Aorta (tissue), 5 donors: ENCODE measurements at regions not wholly inside any gene's neighbourhood (a gene's known extent, or its start where the extent isn't known, plus 50 kb on each side); places are given as distances from the start of the nearest gene placed in this dataset.
"Not testable (repeated sequence)": the region's sequence is repeated elsewhere in the genome, so short reads cannot be mapped to it uniquely, and the experiment has no call there.

ENCODE experiments used
- ATAC-seq: fragments of 200-7000 bp; cut with Tn5 transposase; one replicate; pipeline ENCODE4 v1.9.1; 2022; ENCODE audit warnings: moderate library complexity; ENCODE audit not compliant: low FRiP score
- DNase-seq, 2 donors: peaks; one replicate each; pipeline ENCODE4 v3.0.0-alpha.2; 2020
- H3K27ac ChIP-seq, 2 donors: one replicate each; pipeline ENCODE4 v1.5.1; 2013; ENCODE audit warnings: low read length in 2 of 2, mild to moderate bottlenecking in 2 of 2, moderate library complexity in 2 of 2, control low read depth in 1 of 2, inconsistent platforms in 1 of 2, low read depth in 1 of 2
- H3K27me3 ChIP-seq, 2 donors: one replicate each; pipeline ENCODE4 v1.6.1; 2013; ENCODE audit warnings: control low read depth in 1 of 2, low read length in 1 of 2, mild to moderate bottlenecking in 1 of 2, moderate library complexity in 1 of 2; ENCODE audit not compliant: insufficient read depth in 2 of 2, control insufficient read depth in 1 of 2
- H3K36me3 ChIP-seq, 2 donors: one replicate each; pipeline ENCODE4 v1.6.1; 2013; ENCODE audit warnings: control low read depth in 1 of 2, low read length in 1 of 2, mild to moderate bottlenecking in 1 of 2; ENCODE audit not compliant: insufficient read depth in 2 of 2, control insufficient read depth in 1 of 2
- H3K4me1 ChIP-seq, 2 donors: one replicate each; pipeline ENCODE4 v1.6.1; 2013; ENCODE audit warnings: low read length in 2 of 2, control low read depth in 1 of 2, mild to moderate bottlenecking in 1 of 2, moderate library complexity in 1 of 2; ENCODE audit not compliant: insufficient read depth in 2 of 2, control insufficient read depth in 1 of 2
- H3K4me3 ChIP-seq, 2 donors: one replicate each; pipeline ENCODE4 v1.5.1; 2013; ENCODE audit warnings: low read length in 2 of 2, control low read depth in 1 of 2, mild to moderate bottlenecking in 1 of 2
- H3K9me3 ChIP-seq: one replicate; pipeline ENCODE4 v1.6.1; 2013; ENCODE audit warnings: mild to moderate bottlenecking, low read length; ENCODE audit not compliant: control insufficient read depth
- WGBS, 2 donors: extraction: QIAGEN DNeasy Blood & Tissue Kit; methylation state at CpG; one replicate each; pipeline ENCODE4 v1.1.7; 2013; 5-methylcytosine and 5-hydroxymethylcytosine counted together
- intact Hi-C, 2 donors: fragments of 100-400 bp; cut with DNase I; formaldehyde crosslinking; loops; one replicate each; pipeline versions ENCODE4 v1.14.2 to v1.15.0; 2022
- donor health status: healthy with polysubstance abuse.
- donor health status: Bipolar disorder and iron deficiency.
- donor health status: DM: no; HTN: no; CAD: no.
- donor health status: DM: no; HTN: no; CAD: no.
- donor health status: DM: yes; HTN: yes; CAD: no.

DNA sequence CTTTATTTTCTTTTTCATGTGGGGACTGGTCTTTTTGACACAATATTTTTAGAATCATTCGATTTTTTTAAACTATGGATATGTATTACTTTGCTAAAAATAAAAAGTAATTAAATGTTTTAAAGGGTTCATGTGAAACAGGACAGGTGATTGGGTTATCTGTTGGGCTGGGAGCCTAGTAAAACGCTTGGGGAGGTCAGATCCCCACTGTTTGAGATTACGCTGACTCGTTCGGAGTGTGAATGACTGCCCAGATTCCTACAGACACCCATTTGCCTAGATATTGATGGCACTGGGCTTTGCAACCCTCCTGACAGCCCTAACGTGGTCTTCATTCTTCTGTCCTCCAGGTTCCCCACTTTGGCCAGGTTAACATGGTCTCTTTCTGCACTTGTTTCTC is 62.9 kb upstream of the UBASH3B start:
- Histone ChIP-seq H3K27me3 (no peaks in the 10 kb centered on the region), H3K4me3 (no peak overlapping the region), H3K36me3 (no peaks in the 10 kb centered on the region), H3K27ac (no peak overlapping the region), H3K9me3 (no peaks in the 10 kb centered on the region), H3K4me1 (no peaks in the 10 kb centered on the region)
- intact Hi-C loops, result no loop called here
- no peak for DNase-seq
- ATAC-seq, result no peak
- WGBS, 2 donors, result 66% methylated on average over 6 of the region's 6 CpGs

DNA sequence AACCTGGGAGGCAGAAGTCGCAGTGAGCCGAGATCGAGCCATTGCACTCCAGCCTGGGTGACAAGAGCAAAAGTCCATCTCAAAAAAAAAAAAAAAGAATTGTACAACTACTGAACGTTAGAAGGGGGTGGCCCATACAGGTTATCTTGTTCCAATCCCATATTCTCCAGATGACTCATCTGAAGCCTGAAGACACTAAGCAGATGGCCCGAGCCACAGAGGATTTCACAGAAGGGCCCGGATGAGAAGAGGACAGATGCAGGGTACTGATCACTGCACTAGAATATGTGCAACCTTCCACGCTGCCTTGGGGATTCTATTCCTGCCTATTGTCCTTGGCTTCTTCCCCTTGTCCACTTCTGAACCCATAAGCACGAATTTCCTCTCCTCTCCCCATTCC is 70.9 kb upstream of the UBASH3B start:
- Histone ChIP-seq H3K27me3 (no peaks in the 10 kb centered on the region), H3K27ac (no peak overlapping the region), H3K9me3 (no peaks in the 10 kb centered on the region), H3K4me1 (no peaks in the 10 kb centered on the region), H3K36me3 (no peaks in the 10 kb centered on the region), H3K4me3 (no peak overlapping the region)
- intact Hi-C loops, result loop anchor here in 1 of 2 donors (10.0 kb wide), 1 partner anchor 270 kb away; no protein-coding TSS in a partner anchor
- ATAC-seq (no peak), DNase-seq (no peak)
- 76 to 89% methylated on average over 8 of the region's 8 CpGs for WGBS, 2 donors

GRCh38 chr11:122580071-122580470 is 75.5 kb upstream of the UBASH3B start:
- intact Hi-C loops, result loop anchor here in 1 of 2 donors (10.0 kb wide), 1 partner anchor 275 kb away; no protein-coding TSS in a partner anchor
- H3K4me3 ChIP-seq, H3K4me1 ChIP-seq, H3K27ac ChIP-seq, H3K27me3 ChIP-seq, H3K36me3 ChIP-seq, DNase-seq, H3K9me3 ChIP-seq, ATAC-seq: not testable (repeated sequence)
- 57% methylated on average over 13 of the region's 13 CpGs for WGBS, 2 donors

GRCh38 chr11:122578171-122578825 is 77.2 kb upstream of the UBASH3B start:
- no peaks in the 10 kb centered on the region for H3K9me3 ChIP-seq
- no peak overlapping the region for H3K4me3 ChIP-seq
- intact Hi-C loops, result no loop called here
- WGBS, 2 donors, result 80 to 82% methylated on average over 3 of the region's 3 CpGs
- H3K36me3 ChIP-seq, result no peaks in the 10 kb centered on the region
- H3K27me3 ChIP-seq, result no peaks in the 10 kb centered on the region
- no peak for DNase-seq
- no peaks in the 10 kb centered on the region for H3K4me1 ChIP-seq
- ATAC-seq, result no peak
- H3K27ac ChIP-seq, result no peak overlapping the region

- H3K4me3 ChIP-seq, result no peak overlapping the region
- ATAC-seq, result no peak
- intact Hi-C loops, result no loop called here
- whole genome bisulfite sequencing, 2 donors, result 85 to 91% methylated on average over 3 of the region's 3 CpGs
- H3K36me3 ChIP-seq, result no peaks in the 10 kb centered on the region
- no peaks in the 10 kb centered on the region for H3K4me1 ChIP-seq
- H3K27ac ChIP-seq, result no peak overlapping the region
- no peaks in the 10 kb centered on the region for H3K27me3 ChIP-seq
- no peak for DNase-seq
- no peaks in the 10 kb centered on the region for H3K9me3 ChIP-seq
Observed at GRCh38 chr11:122572592-122572991, 82.9 kb upstream of the UBASH3B start.

DNA sequence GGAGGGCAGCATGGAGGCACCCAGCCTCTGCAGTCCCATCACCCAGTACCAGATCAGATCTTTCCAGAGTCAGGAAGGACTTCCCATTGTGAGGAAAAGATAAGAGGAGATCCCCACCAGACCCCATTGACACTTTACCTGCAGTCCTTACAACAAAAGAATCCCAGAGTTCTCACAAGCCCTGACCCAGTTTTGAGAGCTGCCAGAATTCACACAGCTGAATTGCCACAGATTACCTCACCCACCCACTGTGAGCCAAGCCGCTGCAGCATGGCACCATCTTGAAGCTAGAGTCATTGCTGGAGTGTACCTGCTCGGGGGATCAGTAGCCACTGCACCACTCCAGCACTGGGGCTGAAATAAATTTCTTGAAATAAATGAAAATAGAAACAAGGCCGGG is 91.8 kb upstream of the UBASH3B start:
- DNase-seq (no peak), ATAC-seq (no peak)
- H3K36me3 ChIP-seq, result no peaks in the 10 kb centered on the region
- no peak overlapping the region for H3K4me3 ChIP-seq
- intact Hi-C loops, result no loop called here
- no peak overlapping the region for H3K27ac ChIP-seq
- H3K4me1 ChIP-seq, result no peaks in the 10 kb centered on the region
- H3K9me3 ChIP-seq, result no peaks in the 10 kb centered on the region
- no peaks in the 10 kb centered on the region for H3K27me3 ChIP-seq
- WGBS, 2 donors, result 87 to 89% methylated on average over 3 of the region's 3 CpGs

GRCh38 chr11:122559734-122560382 is 95.7 kb upstream of the UBASH3B start:
- WGBS, 2 donors, result 62 to 64% methylated on average over 9 of the region's 9 CpGs
- Histone ChIP-seq H3K36me3 (no peaks in the 10 kb centered on the region), H3K27ac (no peak overlapping the region), H3K9me3 (peaks cover 2% of the 10 kb centered on the region), H3K4me1 (no peaks in the 10 kb centered on the region), H3K4me3 (no peak overlapping the region), H3K27me3 (no peaks in the 10 kb centered on the region)
- intact Hi-C loops, result no loop called here
- ATAC-seq (no peak), DNase-seq (no peak)

DNA sequence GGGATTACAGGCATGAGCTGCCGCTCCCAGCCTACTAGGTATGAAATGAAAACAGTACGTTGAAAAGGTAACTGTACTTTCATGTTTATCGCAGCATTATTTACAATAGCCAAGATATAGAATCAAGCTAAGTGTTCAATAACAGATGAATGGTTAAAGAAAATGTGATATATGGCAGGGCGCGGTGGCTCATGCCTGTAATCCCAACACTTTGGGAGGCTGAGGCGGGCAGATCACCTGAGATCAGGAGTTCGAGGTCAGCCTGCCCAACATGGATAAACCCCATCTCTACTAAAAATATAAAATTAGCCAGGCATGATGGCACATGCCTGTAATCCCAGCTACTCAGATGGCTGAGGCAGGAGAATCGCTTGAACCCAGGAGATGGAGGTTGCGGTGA is 96.3 kb upstream of the UBASH3B start:
- DNase-seq, result not testable (repeated sequence)
- WGBS, 2 donors, result 85 to 90% methylated on average over 9 of the region's 9 CpGs

DNA sequence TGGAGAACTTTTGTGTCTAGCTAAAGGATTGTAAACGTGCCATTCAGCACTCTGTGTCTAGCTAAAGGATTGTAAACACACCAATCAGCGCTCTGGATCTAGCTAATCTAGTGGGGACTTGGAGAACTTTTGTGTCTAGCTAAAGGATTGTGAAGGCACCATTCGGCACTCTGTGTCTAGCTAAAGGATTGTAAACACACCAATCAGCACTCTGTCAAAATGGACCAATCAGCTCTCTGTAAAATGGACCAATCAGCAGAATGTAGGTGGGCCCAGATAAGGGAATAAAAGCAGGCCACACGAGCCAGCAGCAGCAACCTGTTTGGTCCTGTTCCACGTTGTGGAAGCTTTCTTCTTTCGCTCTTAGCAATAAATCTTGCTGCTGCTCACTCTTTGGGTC is 98.4 kb upstream of the UBASH3B start:
- ATAC-seq, H3K27me3 ChIP-seq, intact Hi-C loops, H3K4me3 ChIP-seq, H3K27ac ChIP-seq, DNase-seq, H3K36me3 ChIP-seq, H3K9me3 ChIP-seq, H3K4me1 ChIP-seq: not testable (repeated sequence)
- WGBS, 2 donors, result 62 to 66% methylated on average over 6 of the region's 6 CpGs

More for the DNA sequence above, 96.3 kb upstream of the UBASH3B start:
- H3K27ac ChIP-seq, H3K4me3 ChIP-seq, H3K27me3 ChIP-seq, H3K9me3 ChIP-seq, ATAC-seq, H3K4me1 ChIP-seq, H3K36me3 ChIP-seq, intact Hi-C loops: not testable (repeated sequence)
